ENCODE measurements at regions not wholly inside any gene's neighbourhood (a gene's known extent, or its start where the extent isn't known, plus 50 kb on each side); places are given as distances from the start of the nearest gene placed in this dataset.
"Not testable (repeated sequence)": the region's sequence is repeated elsewhere in the genome, so short reads cannot be mapped to it uniquely, and the experiment has no call there.

GRCh38 chr13:83178008-83178407 is 704.3 kb downstream of the SLITRK1 start:
- Mint-ChIP-seq H3K27ac (no peak overlapping the region), H3K4me1 (no peaks in the 10 kb centered on the region)
- ATAC-seq: no peak

DNA sequence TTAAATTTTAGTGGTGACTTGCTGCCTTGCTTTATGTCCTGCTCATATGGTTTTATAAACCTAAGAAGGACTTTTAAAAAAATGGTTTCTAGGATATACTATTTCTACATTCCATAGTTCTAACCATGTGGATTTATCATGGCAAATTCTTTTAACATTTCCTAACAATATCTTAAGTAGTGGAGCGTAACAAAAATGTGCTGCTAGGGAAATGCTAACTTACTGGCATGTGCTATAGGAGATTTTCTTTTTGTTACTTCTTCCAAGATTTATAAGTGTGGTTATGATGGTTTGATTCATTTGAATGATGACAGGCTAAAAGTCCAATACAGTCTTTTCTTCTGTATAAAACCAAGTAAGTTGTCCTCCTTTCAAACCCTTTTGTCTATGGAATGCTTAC is 713.7 kb downstream of the SLITRK1 start:
- Mint-ChIP-seq H3K4me1 (no peaks in the 10 kb centered on the region), H3K4me3 (no peak overlapping the region), H3K27me3 (no peaks in the 10 kb centered on the region), H3K27ac (no peak overlapping the region), H3K9me3 (peaks cover 5% of the 10 kb centered on the region), H3K36me3 (no peaks in the 10 kb centered on the region)
- ATAC-seq: no peak

More at GRCh38 chr13:83178008-83178407, 704.3 kb downstream of the SLITRK1 start:
- H3K27me3 Mint-ChIP-seq: no peaks in the 10 kb centered on the region
- H3K9me3 Mint-ChIP-seq: peaks cover 7% of the 10 kb centered on the region
- no peak overlapping the region for H3K4me3 Mint-ChIP-seq
- no peaks in the 10 kb centered on the region for H3K36me3 Mint-ChIP-seq

DNA sequence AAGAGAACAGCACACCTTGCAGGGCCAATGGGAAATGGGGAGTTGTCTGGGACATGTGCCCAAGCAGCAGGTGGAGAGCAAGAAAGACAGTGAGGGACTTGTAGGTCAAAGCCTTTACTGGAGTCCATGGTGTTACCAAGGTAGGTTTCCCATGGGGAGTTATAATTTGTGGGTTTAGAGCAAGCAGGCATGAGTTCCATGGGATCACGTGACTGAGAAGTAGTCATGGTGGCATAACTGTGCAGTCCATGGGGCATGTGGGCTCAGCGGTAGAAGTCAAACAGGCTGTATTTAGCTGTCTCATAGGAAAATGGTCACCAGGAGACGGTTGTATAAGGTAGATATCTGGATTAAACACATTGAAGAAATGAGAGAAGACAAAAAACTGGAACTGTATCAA is 715.1 kb downstream of the SLITRK1 start:
- Mint-ChIP-seq H3K27me3 (no peaks in the 10 kb centered on the region), H3K4me3 (no peak overlapping the region), H3K9me3 (peaks cover 3% of the 10 kb centered on the region), H3K4me1 (no peaks in the 10 kb centered on the region), H3K36me3 (no peaks in the 10 kb centered on the region), H3K27ac (no peak overlapping the region)
- ATAC-seq: no peak

DNA sequence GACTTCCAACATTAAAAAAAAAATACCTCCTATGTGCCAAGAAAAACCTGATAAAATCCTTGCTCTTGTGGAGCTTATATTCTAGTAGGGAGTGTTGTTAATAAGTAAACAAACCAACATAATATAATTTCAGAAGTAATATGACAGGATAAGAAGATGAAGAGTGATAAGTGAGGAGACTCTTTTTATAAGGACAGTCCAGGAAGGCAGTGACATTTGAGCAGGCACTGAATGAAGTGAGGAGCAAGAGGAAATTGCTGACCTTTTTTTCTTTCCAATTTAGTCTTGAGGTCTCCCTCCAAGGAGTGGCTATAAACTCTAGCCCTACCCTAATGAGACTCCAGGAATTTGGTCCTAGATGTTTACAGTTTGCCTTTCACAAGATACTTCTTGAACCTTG is 715.7 kb downstream of the SLITRK1 start:
- Mint-ChIP-seq H3K9me3 (no peaks in the 10 kb centered on the region), H3K4me3 (no peak overlapping the region), H3K4me1 (no peaks in the 10 kb centered on the region), H3K36me3 (no peaks in the 10 kb centered on the region), H3K27me3 (no peaks in the 10 kb centered on the region), H3K27ac (no peak overlapping the region)
- ATAC-seq: no peak

GRCh38 chr13:83162493-83162892 is 719.8 kb downstream of the SLITRK1 start:
- no peak for ATAC-seq
- Mint-ChIP-seq H3K4me3 (no peak overlapping the region), H3K4me1 (no peaks in the 10 kb centered on the region), H3K9me3 (no peaks in the 10 kb centered on the region), H3K27ac (no peak overlapping the region), H3K27me3 (no peaks in the 10 kb centered on the region), H3K36me3 (no peaks in the 10 kb centered on the region)

DNA sequence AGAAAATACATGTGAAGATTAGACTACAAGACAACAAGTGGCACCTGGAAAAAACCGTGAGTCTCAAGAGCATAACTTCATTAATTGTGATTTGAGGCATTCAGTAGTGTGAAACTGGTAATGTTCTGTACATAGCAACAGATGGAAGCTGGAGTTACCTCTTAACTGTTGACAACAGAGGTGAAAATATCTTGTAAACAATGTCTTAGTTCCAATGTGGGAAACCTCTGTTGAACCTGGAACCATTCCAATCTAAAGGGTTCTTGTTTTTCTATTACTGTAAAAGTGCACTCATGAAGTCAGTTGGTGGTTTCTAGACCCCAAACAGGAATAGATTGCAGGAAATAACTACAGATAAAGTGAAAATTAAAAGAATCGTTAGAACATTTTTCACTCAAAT is 728.4 kb downstream of the SLITRK1 start:
- H3K4me1 Mint-ChIP-seq: no peaks in the 10 kb centered on the region
- H3K36me3 Mint-ChIP-seq: no peaks in the 10 kb centered on the region
- H3K9me3 Mint-ChIP-seq: peaks cover 5% of the 10 kb centered on the region
- H3K27me3 Mint-ChIP-seq: no peaks in the 10 kb centered on the region
- H3K4me3 Mint-ChIP-seq: no peak overlapping the region
- no peak for ATAC-seq
- H3K27ac Mint-ChIP-seq: no peak overlapping the region

DNA sequence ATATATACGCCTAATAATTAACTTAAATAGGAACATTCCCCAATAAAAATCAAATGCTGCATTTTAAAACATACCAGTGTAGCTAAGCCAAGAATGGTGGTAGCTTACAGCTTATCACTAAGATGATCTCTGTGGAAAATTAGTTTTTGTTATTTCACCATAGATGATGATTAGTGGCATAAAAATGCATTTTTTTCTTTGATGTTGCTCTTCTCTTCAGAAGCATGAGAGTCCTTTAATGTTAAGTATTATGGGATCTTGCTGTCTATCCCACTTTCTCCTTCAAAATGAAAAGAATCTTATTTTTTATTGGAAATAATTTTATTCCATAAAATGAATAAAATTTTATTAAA is 731.0 kb downstream of the SLITRK1 start:
- Mint-ChIP-seq H3K9me3 (peaks cover 5% of the 10 kb centered on the region), H3K27me3 (no peaks in the 10 kb centered on the region), H3K27ac (no peak overlapping the region), H3K36me3 (no peaks in the 10 kb centered on the region), H3K4me3 (no peak overlapping the region), H3K4me1 (no peaks in the 10 kb centered on the region)
- no peak for ATAC-seq

DNA sequence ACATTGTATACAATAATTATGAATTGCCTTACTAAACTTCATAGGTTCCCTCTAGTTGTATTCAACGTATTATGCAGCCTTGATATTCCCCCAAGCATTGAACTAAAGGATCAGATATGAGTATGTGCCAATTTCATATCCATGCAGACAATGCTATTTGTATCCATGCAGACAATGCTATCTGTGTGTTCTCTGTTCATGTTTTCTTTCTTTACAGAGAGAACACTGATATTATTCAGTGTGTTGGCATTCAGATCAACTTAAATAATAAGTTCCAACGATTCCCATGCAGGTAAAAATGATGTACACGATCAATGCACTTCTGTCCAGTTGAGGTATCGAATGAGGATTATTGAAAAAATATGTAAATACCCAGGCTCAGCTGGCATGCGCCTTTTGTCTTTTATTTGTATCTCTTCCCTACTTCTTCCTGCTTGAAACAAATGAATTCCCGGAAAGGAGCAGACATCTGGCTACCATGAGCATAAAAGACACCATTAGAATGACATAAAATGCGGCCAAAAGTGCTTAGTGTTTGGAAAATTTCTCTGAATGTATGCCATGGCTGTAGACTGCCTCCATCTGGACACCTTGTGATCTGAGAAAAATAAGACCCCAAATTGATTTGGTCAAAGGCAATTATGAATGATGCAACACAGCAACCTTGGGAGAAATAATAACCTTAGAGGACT is 731.5 kb downstream of the SLITRK1 start:
- Mint-ChIP-seq H3K27ac (no peak overlapping the region), H3K4me3 (no peak overlapping the region), H3K9me3 (peaks cover 5% of the 10 kb centered on the region), H3K27me3 (no peaks in the 10 kb centered on the region), H3K4me1 (no peaks in the 10 kb centered on the region), H3K36me3 (no peaks in the 10 kb centered on the region)
- no peak for ATAC-seq

DNA sequence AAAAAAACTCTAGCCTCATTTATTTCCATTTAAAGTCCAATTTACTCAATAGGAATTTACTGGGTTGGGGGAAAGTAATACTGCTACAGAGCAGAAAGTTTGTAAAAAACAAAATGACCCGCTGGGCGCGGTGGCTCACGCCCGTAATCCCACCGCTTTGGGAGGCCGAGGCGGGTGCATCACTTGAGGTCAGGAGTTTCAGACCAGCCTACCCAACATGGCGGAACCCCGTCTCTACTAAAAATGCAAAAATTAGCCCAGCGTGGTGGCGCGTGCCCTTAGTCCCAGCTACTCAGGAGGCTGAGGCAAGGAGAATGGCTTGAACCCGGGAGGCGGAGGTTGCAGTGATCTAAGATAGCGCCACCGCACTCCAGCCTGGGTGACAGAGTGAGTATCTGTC is 745.6 kb downstream of the SLITRK1 start:
- peaks cover 5% of the 10 kb centered on the region for H3K9me3 Mint-ChIP-seq
- no peaks in the 10 kb centered on the region for H3K4me1 Mint-ChIP-seq

GRCh38 chr13:83125791-83126190 is 756.5 kb downstream of the SLITRK1 start:
- ATAC-seq: no peak
- Mint-ChIP-seq H3K27ac (no peak overlapping the region), H3K4me3 (no peak overlapping the region), H3K36me3 (no peaks in the 10 kb centered on the region), H3K9me3 (peaks cover 5% of the 10 kb centered on the region), H3K27me3 (no peaks in the 10 kb centered on the region), H3K4me1 (no peaks in the 10 kb centered on the region)

More for the DNA sequence above, 745.6 kb downstream of the SLITRK1 start:
- ATAC-seq: no peak
- no peaks in the 10 kb centered on the region for H3K27me3 Mint-ChIP-seq
- H3K4me3 Mint-ChIP-seq: no peak overlapping the region
- H3K36me3 Mint-ChIP-seq: no peaks in the 10 kb centered on the region
- no peak overlapping the region for H3K27ac Mint-ChIP-seq

DNA sequence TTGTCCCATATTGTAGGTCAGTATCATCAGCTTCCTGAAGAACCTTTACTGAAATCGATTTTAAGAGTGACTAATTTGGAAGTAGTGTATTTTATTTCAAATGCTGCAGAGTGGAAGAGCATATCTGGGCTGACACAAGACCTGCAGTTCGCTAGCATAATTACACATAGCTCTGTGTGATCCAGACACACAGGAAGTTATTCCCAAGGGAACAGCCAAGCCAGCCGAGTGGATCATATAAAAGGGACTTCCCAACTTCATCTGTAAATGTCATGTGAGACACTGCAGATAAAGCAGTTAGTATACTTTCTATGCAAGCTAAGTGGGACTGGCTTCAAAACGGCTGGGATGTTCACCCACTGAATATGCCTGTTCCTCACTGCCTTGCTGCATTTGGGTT is 760.4 kb downstream of the SLITRK1 start:
- no peak overlapping the region for H3K4me3 Mint-ChIP-seq
- no peak overlapping the region for H3K27ac Mint-ChIP-seq
- no peak for ATAC-seq
- no peaks in the 10 kb centered on the region for H3K36me3 Mint-ChIP-seq
- no peaks in the 10 kb centered on the region for H3K9me3 Mint-ChIP-seq
- no peaks in the 10 kb centered on the region for H3K27me3 Mint-ChIP-seq
- H3K4me1 Mint-ChIP-seq: no peaks in the 10 kb centered on the region

GRCh38 chr13:83117046-83117445 is 765.2 kb downstream of the SLITRK1 start:
- no peaks in the 10 kb centered on the region for H3K4me1 Mint-ChIP-seq
- no peaks in the 10 kb centered on the region for H3K36me3 Mint-ChIP-seq
- no peaks in the 10 kb centered on the region for H3K9me3 Mint-ChIP-seq
- H3K4me3 Mint-ChIP-seq: no peak overlapping the region
- H3K27me3 Mint-ChIP-seq: no peaks in the 10 kb centered on the region
- ATAC-seq: no peak
- H3K27ac Mint-ChIP-seq: no peak overlapping the region

GRCh38 chr13:83101574-83102247 is 780.6 kb downstream of the SLITRK1 start:
- not testable (repeated sequence) for H3K9me3 Mint-ChIP-seq, H3K4me3 Mint-ChIP-seq

DNA sequence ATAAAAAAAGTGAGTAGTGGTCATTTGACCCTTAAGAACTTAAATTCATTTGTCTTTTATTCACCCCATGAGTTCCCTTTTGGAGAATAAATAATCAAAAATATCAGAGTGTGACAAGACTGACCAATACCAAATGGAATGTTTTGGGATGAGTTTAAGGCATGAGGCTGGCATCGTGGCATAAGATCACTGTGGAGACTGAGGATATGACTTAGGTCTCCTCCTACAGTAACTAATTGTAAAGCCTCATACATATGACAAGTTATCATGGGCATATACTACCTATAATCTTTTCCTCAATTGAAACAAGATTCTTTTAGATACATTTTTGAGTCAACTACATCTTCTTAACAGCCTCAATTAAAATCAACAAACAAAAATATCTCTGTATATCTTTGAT is 782.0 kb downstream of the SLITRK1 start:
- Mint-ChIP-seq H3K4me3 (no peak overlapping the region), H3K4me1 (no peaks in the 10 kb centered on the region), H3K36me3 (no peaks in the 10 kb centered on the region), H3K9me3 (peaks cover 9% of the 10 kb centered on the region), H3K27ac (no peak overlapping the region), H3K27me3 (no peaks in the 10 kb centered on the region)
- no peak for ATAC-seq

More at GRCh38 chr13:83101574-83102247, 780.6 kb downstream of the SLITRK1 start:
- ATAC-seq, H3K27ac Mint-ChIP-seq, H3K27me3 Mint-ChIP-seq, H3K36me3 Mint-ChIP-seq, H3K4me1 Mint-ChIP-seq: not testable (repeated sequence)

DNA sequence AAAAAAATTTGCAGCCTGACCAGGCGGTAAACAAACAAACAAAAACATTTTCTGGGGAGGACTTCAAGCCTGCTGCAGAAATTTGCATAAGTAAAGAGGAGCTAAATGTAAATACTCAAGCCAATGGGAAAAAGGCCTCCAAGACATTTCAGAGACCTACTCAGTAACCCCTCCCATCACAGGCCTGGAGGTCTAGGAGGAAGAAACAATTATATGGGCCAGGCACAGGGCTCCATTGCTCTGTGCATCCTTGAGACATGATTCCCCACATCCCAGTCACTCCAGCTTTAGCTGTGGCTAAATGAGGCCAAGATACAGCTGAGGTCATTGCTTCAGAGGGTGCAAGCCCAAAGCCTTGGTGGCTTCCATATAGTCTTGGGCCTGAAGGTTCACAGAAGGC is 793.4 kb downstream of the SLITRK1 start:
- Mint-ChIP-seq H3K9me3 (peaks cover 22% of the 10 kb centered on the region), H3K4me1 (no peaks in the 10 kb centered on the region), H3K27me3 (no peaks in the 10 kb centered on the region), H3K27ac (no peak overlapping the region), H3K4me3 (no peak overlapping the region), H3K36me3 (no peaks in the 10 kb centered on the region)
- no peak for ATAC-seq

GRCh38 chr13:83086948-83087347 is 795.3 kb downstream of the SLITRK1 start:
- H3K9me3 Mint-ChIP-seq: peaks cover 19% of the 10 kb centered on the region
- no peaks in the 10 kb centered on the region for H3K4me1 Mint-ChIP-seq
- no peak for ATAC-seq
- H3K4me3 Mint-ChIP-seq: no peak overlapping the region
- H3K27ac Mint-ChIP-seq: no peak overlapping the region
- no peaks in the 10 kb centered on the region for H3K36me3 Mint-ChIP-seq
- no peaks in the 10 kb centered on the region for H3K27me3 Mint-ChIP-seq
